HUES48 (cell line): ENCODE measurements at regions not wholly inside any gene's neighbourhood (a gene's known extent, or its start where the extent isn't known, plus 50 kb on each side); places are given as distances from the start of the nearest gene placed in this dataset.

ENCODE experiments used
- H3K27ac ChIP-seq: one replicate; pipeline ENCODE4 v1.7.0; 2013; ENCODE audit warnings: low read depth, low read length, inconsistent platforms
- H3K27me3 ChIP-seq: 2 replicates; pipeline ENCODE4 v1.6.1; 2013; ENCODE audit warnings: mild to moderate bottlenecking, low read length; ENCODE audit not compliant: control insufficient read depth, insufficient read depth
- H3K36me3 ChIP-seq: 2 replicates; pipeline ENCODE4 v1.6.1; 2013; ENCODE audit warnings: low read length; ENCODE audit not compliant: control insufficient read depth, insufficient read depth
- H3K4me1 ChIP-seq: 2 replicates; pipeline ENCODE4 v1.6.1; 2013; ENCODE audit warnings: mild to moderate bottlenecking, low read length; ENCODE audit not compliant: control insufficient read depth, insufficient read depth
- H3K4me3 ChIP-seq: 2 replicates; pipeline ENCODE4 v1.5.1; 2013; ENCODE audit warnings: mild to moderate bottlenecking, low read depth, low read length
- H3K9ac ChIP-seq: 2 replicates; pipeline ENCODE4 v1.6.1; 2013; ENCODE audit warnings: mild to moderate bottlenecking, low read depth, low read length, moderate library complexity
- H3K9me3 ChIP-seq: 2 replicates; pipeline ENCODE4 v1.6.1; 2013; ENCODE audit warnings: low read length; ENCODE audit not compliant: control insufficient read depth, insufficient read depth

DNA sequence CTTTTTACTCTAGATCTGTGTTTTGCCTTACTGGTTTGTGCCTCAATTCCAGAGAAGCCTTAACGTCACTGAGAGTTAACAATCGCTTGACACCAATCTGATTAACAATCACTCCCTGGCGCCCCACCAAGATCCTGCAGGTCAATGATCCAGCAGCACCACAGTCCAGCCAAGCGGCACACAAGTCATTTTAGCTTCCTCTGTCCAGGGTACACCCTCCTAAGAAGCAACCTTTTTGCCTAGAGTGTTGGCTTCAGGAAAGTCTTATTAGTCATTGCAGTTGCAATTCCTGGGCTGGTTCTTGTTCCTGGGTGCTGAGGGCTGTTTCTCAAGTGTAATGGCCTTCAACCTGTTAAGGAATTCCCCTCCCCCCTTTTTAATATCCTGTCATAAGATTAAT lies 323.0 kb upstream of the USP25 start:
- H3K9ac ChIP-seq: no peak overlapping the region
- no peaks in the 10 kb centered on the region for H3K9me3 ChIP-seq
- no peaks in the 10 kb centered on the region for H3K27me3 ChIP-seq
- no peak overlapping the region for H3K4me3 ChIP-seq
- no peaks in the 10 kb centered on the region for H3K36me3 ChIP-seq
- H3K4me1 ChIP-seq: no peaks in the 10 kb centered on the region
- H3K27ac ChIP-seq: no peak overlapping the region

DNA sequence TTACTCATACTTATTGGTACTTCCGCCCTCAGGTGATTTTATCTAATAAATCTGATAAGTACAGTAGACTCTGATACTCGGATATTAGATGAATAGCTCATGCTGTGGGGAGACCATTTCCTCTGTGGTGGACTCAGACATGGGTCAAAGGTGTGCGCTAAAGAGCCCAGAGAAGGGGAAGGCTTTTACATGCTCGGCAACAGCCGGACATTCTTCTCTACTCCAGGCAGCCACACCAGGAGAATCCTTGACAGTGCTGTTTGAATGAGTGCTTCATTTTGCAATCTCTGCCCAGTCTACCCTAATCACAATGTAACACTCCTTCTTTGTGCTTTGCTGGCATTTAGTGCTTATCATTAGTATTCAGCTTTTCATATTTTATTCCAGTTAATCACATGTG lies 322.2 kb upstream of the USP25 start:
- Histone ChIP-seq H3K4me1 (no peaks in the 10 kb centered on the region), H3K27me3 (no peaks in the 10 kb centered on the region), H3K9ac (no peak overlapping the region), H3K4me3 (no peak overlapping the region), H3K27ac (no peak overlapping the region), H3K36me3 (no peaks in the 10 kb centered on the region), H3K9me3 (no peaks in the 10 kb centered on the region)

- no peaks in the 10 kb centered on the region for H3K4me1 ChIP-seq
- H3K36me3 ChIP-seq: no peaks in the 10 kb centered on the region
- no peak overlapping the region for H3K9ac ChIP-seq
- H3K9me3 ChIP-seq: no peaks in the 10 kb centered on the region
- H3K27ac ChIP-seq: no peak overlapping the region
- no peaks in the 10 kb centered on the region for H3K27me3 ChIP-seq
- no peak overlapping the region for H3K4me3 ChIP-seq
Measured at GRCh38 chr21:15408089-15408488, 321.7 kb upstream of the USP25 start.

GRCh38 chr21:15409031-15409430 lies 320.8 kb upstream of the USP25 start:
- Histone ChIP-seq H3K9ac (no peak overlapping the region), H3K36me3 (no peaks in the 10 kb centered on the region), H3K4me1 (no peaks in the 10 kb centered on the region), H3K4me3 (no peak overlapping the region), H3K9me3 (no peaks in the 10 kb centered on the region), H3K27me3 (no peaks in the 10 kb centered on the region), H3K27ac (no peak overlapping the region)

DNA sequence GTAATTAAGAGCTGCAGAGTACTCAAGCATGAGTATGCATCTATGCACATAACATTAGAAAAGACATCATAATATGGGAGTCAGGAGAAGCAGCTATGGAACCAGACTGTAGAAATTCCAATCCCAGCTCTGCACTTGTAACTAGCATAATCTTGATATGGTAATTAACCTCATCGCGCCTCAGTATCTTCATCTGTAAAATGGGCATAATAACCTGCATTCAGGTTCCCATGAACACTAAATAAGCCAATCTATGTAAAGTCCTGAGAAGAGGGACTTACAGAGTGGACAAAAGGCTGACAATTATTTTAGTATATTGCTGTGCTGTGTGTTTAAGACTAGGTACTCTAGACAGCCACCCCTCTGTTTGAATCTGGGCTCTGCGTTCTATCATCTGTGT lies 318.9 kb upstream of the USP25 start:
- H3K4me1 ChIP-seq: no peaks in the 10 kb centered on the region
- H3K27ac ChIP-seq: no peak overlapping the region
- H3K9me3 ChIP-seq: no peaks in the 10 kb centered on the region
- H3K9ac ChIP-seq: no peak overlapping the region
- H3K36me3 ChIP-seq: no peaks in the 10 kb centered on the region
- no peak overlapping the region for H3K4me3 ChIP-seq
- no peaks in the 10 kb centered on the region for H3K27me3 ChIP-seq

GRCh38 chr21:15414057-15414456 lies 315.7 kb upstream of the USP25 start:
- H3K9me3 ChIP-seq: no peaks in the 10 kb centered on the region
- no peak overlapping the region for H3K4me3 ChIP-seq
- no peak overlapping the region for H3K9ac ChIP-seq
- H3K27me3 ChIP-seq: no peaks in the 10 kb centered on the region
- H3K27ac ChIP-seq: no peak overlapping the region
- H3K36me3 ChIP-seq: no peaks in the 10 kb centered on the region
- H3K4me1 ChIP-seq: no peaks in the 10 kb centered on the region

- no peaks in the 10 kb centered on the region for H3K27me3 ChIP-seq
- H3K4me1 ChIP-seq: no peaks in the 10 kb centered on the region
- H3K9ac ChIP-seq: no peak overlapping the region
- H3K36me3 ChIP-seq: no peaks in the 10 kb centered on the region
- H3K4me3 ChIP-seq: no peak overlapping the region
- H3K9me3 ChIP-seq: no peaks in the 10 kb centered on the region
- H3K27ac ChIP-seq: no peak overlapping the region
Measured at GRCh38 chr21:15415541-15416261, 314.1 kb upstream of the USP25 start.

GRCh38 chr21:15421441-15421881 lies 308.3 kb upstream of the USP25 start:
- Histone ChIP-seq H3K36me3 (no peaks in the 10 kb centered on the region), H3K4me3 (no peak overlapping the region), H3K9me3 (no peaks in the 10 kb centered on the region), H3K4me1 (peaks cover 34% of the 10 kb centered on the region), H3K9ac (no peak overlapping the region), H3K27me3 (no peaks in the 10 kb centered on the region), H3K27ac (no peak overlapping the region)

DNA sequence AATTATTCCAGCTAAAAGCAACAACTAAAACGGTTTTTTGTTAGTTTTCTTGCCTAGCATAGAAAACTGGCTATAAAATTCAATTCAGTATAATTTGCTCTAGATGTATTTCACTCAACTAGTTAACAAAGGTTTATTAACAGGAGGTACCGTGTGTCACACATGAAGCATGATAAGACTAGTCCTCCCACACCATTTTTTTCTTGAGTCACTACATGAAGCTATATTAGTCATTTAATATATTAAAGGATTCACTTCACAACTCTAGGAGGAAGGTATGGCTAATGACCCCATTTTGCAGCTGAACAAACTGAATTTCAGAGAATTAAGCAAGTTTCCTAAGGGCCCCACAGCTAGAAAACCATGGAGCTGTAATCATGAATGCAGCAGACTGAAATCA lies 307.8 kb upstream of the USP25 start:
- H3K9ac ChIP-seq: no peak overlapping the region
- no peaks in the 10 kb centered on the region for H3K36me3 ChIP-seq
- H3K4me1 ChIP-seq: peaks cover 34% of the 10 kb centered on the region
- H3K27ac ChIP-seq: no peak overlapping the region
- no peak overlapping the region for H3K4me3 ChIP-seq
- H3K27me3 ChIP-seq: no peaks in the 10 kb centered on the region
- no peaks in the 10 kb centered on the region for H3K9me3 ChIP-seq

- Histone ChIP-seq H3K36me3 (no peaks in the 10 kb centered on the region), H3K4me1 (peaks cover 34% of the 10 kb centered on the region), H3K9ac (no peak overlapping the region), H3K27me3 (no peaks in the 10 kb centered on the region), H3K4me3 (no peak overlapping the region), H3K9me3 (no peaks in the 10 kb centered on the region), H3K27ac (peak overlapping the region; percentile 92)
Measured at GRCh38 chr21:15422783-15423182, 307.0 kb upstream of the USP25 start.

DNA sequence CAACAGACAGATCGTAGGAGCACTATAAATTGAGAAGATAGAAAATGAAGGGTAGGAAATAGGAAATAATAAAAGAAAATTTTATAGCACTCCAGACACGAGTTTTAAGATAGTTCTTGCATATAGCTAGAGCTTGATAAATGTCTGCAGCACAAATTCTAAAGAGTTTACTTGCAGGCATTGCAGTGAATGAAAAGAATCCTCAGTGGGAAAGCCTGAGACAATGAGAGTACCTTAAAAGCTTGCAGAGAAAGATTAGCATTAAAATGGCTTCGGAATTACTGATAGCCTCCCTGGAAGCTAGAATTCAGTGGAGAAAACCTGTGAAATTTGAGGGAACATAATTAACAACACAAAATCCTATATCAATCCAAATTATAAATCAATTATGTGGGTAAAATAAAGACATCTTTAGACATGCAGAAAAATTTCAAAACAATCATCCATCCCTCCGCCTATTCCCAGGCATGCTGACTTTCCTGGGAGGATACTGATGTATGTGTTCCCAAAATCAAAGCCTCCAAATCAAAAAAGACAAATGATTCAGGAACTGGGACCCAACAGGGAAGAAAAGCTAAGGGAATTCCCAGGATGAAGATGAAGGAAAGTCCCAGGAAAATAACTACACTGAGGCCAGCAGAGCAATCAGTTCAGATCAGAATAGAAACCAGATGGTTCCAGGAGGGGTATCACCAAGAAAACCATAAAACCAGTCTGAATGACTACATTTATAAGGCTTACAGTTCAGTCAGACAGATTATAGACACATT lies 305.9 kb upstream of the USP25 start:
- no peaks in the 10 kb centered on the region for H3K9me3 ChIP-seq
- no peaks in the 10 kb centered on the region for H3K27me3 ChIP-seq
- H3K36me3 ChIP-seq: no peaks in the 10 kb centered on the region
- H3K27ac ChIP-seq: peak overlapping the region; percentile 92
- no peak overlapping the region for H3K9ac ChIP-seq
- peak overlapping the region; percentile 46 for H3K4me3 ChIP-seq
- peaks cover 34% of the 10 kb centered on the region for H3K4me1 ChIP-seq
